OCI-LY1 (cell line): ENCODE measurements at regions not wholly inside any gene's neighbourhood (a gene's known extent, or its start where the extent isn't known, plus 50 kb on each side); places are given as distances from the start of the nearest gene placed in this dataset.

Source experiments
- CTCF ChIP-seq: fragments of 200-600 bp; sonication (generic), shearing (Covaris generic); IDR thresholded peaks from 2 replicates; pipeline ENCODE4 v1.5.1; 2017; ENCODE audit warnings: mild to moderate bottlenecking, antibody characterized with exemption, low read length, moderate library complexity, mixed read lengths
- EZH2 ChIP-seq: fragments of 200-600 bp; sonication (generic), shearing (Covaris generic); IDR thresholded peaks from 2 replicates; pipeline ENCODE4 v1.8.0; 2017; ENCODE audit warnings: borderline replicate concordance, mixed run types, mild to moderate bottlenecking, antibody characterized with exemption, low read length, moderate library complexity, mixed read lengths

- no peak for TF ChIP-seq CTCF
- no peak for TF ChIP-seq EZH2
These were observed 527.3 kb downstream of the TLL1 start for GRCh38 chr4:166400270-166400894.
